Ascending aorta (tissue), 2 donors: ENCODE measurements at regions not wholly inside any gene's neighbourhood (a gene's known extent, or its start where the extent isn't known, plus 50 kb on each side); places are given as distances from the start of the nearest gene placed in this dataset.

Source experiments
- DNase-seq, 2 donors: peaks; one replicate each; pipeline ENCODE4 v3.0.0-alpha.2; 2019; ENCODE audit warnings: low spot score in 2 of 2
- H3K27ac ChIP-seq, 2 donors: fragments of 200-600 bp; sonication (generic); one replicate each; pipeline ENCODE4 v1.5.1; 2016 to 2017; ENCODE audit warnings: mild to moderate bottlenecking in 1 of 2
- H3K27me3 ChIP-seq: fragments of 200-600 bp; sonication (generic); one replicate; pipeline ENCODE4 v1.5.1; 2017
- H3K36me3 ChIP-seq, 2 donors: fragments of 200-600 bp; sonication (generic); one replicate each; pipeline ENCODE4 v1.5.1; 2016
- H3K4me1 ChIP-seq, 2 donors: fragments of 200-600 bp; sonication (generic); one replicate each; pipeline ENCODE4 v1.5.1; 2016 to 2017; ENCODE audit warnings: mild to moderate bottlenecking in 1 of 2
- H3K4me3 ChIP-seq, 2 donors: fragments of 200-600 bp; sonication (generic); one replicate each; pipeline ENCODE4 v1.5.1; 2016 to 2017; ENCODE audit warnings: mild to moderate bottlenecking in 1 of 2
- H3K9me3 ChIP-seq, 2 donors: fragments of 200-600 bp; sonication (generic); one replicate each; pipeline ENCODE4 v1.5.1; 2016
- CTCF ChIP-seq, 3 experiments: fragments of 200-600 bp in 2 of 3; fragments of 450-650 bp in 1 of 3; sonication (generic) in 2 of 3; IDR thresholded peaks; one replicate each; pipeline ENCODE4 v1.5.1; 2016 to 2019; ENCODE audit warnings: antibody characterized with exemption in 3 of 3, mild to moderate bottlenecking in 1 of 3, moderate library complexity in 1 of 3
- intact Hi-C: fragments of 100-400 bp; cut with DNase I; formaldehyde crosslinking; loops from one replicate; pipeline ENCODE4 v1.15.1; 2023

DNA sequence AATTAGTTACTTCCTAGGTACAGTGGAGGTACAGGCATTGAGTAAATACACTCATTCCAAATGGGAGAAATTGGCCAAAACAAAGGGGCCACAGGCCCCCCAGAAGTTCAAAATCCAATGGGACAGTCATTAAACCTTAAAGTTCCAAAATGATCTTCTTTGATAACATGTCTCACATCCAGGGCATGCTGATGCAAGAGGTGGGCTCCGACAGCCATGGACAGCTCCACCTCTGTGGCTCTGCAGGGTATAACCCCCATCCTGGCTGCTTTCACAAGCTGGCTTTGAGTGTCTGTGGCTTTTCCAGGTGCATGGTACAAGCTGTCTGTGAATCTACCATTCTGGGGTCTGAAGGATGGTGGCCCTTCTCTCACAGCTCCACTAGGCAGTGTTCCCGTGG lies 488.7 kb downstream of the DCDC2C start:
- Histone ChIP-seq H3K36me3 (no peaks in the 10 kb centered on the region), H3K4me3 (no peak overlapping the region), H3K27ac (no peak overlapping the region), H3K27me3 (no peaks in the 10 kb centered on the region), H3K9me3 (no peaks in the 10 kb centered on the region), H3K4me1 (no peaks in the 10 kb centered on the region)
- intact Hi-C loops: no loop called here
- no peak for TF ChIP-seq CTCF (IDR thresholded peaks at IDR 0.05)
- DNase-seq: no peak

DNA sequence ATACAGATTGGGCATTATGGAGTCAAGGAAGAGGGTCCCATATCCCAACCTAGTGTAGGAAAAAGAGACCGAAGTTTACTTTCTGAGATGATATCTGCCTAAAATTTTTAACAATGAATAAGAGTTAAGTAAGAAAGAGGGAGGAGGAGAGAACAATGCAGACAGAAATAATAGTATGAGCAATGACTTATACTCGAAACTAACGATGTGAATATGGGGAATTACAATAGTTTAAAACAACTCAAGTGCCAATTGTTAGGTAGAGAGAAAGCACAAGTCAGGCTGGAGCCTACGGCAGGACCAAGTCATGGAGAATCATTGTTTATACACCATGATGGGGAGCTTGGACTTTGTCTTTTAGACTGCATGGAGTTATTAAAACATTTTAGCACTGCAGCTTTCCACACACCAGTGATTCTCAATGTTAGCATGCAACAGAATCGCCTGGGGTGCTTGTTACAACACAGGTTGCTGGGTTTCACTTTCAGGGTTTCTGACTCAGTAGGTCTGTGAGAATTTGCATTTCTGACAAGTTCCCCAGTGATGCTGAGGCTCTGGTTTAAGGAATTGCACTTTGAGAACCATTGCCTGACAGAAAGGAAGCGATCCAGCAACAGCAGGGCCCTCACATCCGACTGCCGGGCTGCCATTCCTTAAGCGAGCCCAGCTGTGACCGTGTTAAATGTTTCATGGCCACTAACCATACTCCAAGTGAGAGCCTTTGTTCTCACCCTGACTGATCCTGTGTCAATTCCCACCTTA lies 511.2 kb downstream of the DCDC2C start:
- intact Hi-C loops: no loop called here
- no peak for TF ChIP-seq CTCF (IDR thresholded peaks at IDR 0.05)

GRCh38 chr2:4217737-4218136 lies 514.4 kb downstream of the DCDC2C start:
- intact Hi-C loops: no loop called here
- H3K4me3 ChIP-seq: no peak overlapping the region
- no peak for TF ChIP-seq CTCF (IDR thresholded peaks at IDR 0.05)
- H3K27ac ChIP-seq: no peak overlapping the region
- no peaks in the 10 kb centered on the region for H3K9me3 ChIP-seq
- H3K27me3 ChIP-seq: no peaks in the 10 kb centered on the region
- DNase-seq: no peak
- H3K4me1 ChIP-seq: no peaks in the 10 kb centered on the region
- H3K36me3 ChIP-seq: no peaks in the 10 kb centered on the region

More for the DNA sequence above, 511.2 kb downstream of the DCDC2C start:
- H3K9me3 ChIP-seq: no peaks in the 10 kb centered on the region
- H3K4me3 ChIP-seq: no peak overlapping the region
- H3K36me3 ChIP-seq: no peaks in the 10 kb centered on the region
- H3K27me3 ChIP-seq: no peaks in the 10 kb centered on the region
- no peak for DNase-seq
- no peaks in the 10 kb centered on the region for H3K4me1 ChIP-seq
- H3K27ac ChIP-seq: no peak overlapping the region

DNA sequence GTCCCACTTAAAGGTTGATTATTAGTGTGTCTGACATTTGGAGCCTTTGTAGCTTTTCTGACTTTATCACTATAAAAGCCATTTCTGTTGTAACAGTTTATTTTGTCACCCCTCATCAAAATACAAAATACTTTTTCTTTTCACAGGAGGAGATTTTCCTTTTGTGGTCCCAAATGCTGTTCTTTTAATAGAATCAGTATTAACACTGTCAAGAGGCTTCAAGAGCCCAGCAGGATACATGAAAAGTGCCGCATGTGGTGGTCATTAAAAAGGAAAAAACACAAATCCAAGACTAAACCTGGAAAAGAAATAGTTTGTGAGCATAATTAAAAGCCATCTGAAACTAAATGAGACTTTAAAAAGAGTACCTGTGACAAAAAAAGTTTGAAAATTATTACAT lies 515.7 kb downstream of the DCDC2C start:
- TF ChIP-seq CTCF (IDR thresholded peaks at IDR 0.05): no peak
- Histone ChIP-seq H3K36me3 (no peaks in the 10 kb centered on the region), H3K4me1 (no peaks in the 10 kb centered on the region), H3K27me3 (no peaks in the 10 kb centered on the region), H3K9me3 (no peaks in the 10 kb centered on the region), H3K4me3 (no peak overlapping the region), H3K27ac (no peak overlapping the region)
- intact Hi-C loops: no loop called here
- DNase-seq: no peak

- Histone ChIP-seq H3K27ac (no peak overlapping the region), H3K4me3 (no peak overlapping the region), H3K4me1 (no peaks in the 10 kb centered on the region), H3K9me3 (no peaks in the 10 kb centered on the region), H3K27me3 (no peaks in the 10 kb centered on the region), H3K36me3 (no peaks in the 10 kb centered on the region)
- intact Hi-C loops: no loop called here
- DNase-seq: no peak
- TF ChIP-seq CTCF (IDR thresholded peaks at IDR 0.05): no peak
Measured at GRCh38 chr2:4219571-4219970, 516.2 kb downstream of the DCDC2C start.

- no peaks in the 10 kb centered on the region for H3K27me3 ChIP-seq
- TF ChIP-seq CTCF (IDR thresholded peaks at IDR 0.05): no peak
- no peak overlapping the region for H3K4me3 ChIP-seq
- H3K36me3 ChIP-seq: no peaks in the 10 kb centered on the region
- H3K27ac ChIP-seq: no peak overlapping the region
- DNase-seq: no peak
- no peaks in the 10 kb centered on the region for H3K9me3 ChIP-seq
- no peaks in the 10 kb centered on the region for H3K4me1 ChIP-seq
- intact Hi-C loops: no loop called here
Measured at GRCh38 chr2:4221434-4221833, 518.1 kb downstream of the DCDC2C start.
